Fibroblast of peridontal ligament (primary cell): ENCODE measurements at regions not wholly inside any gene's neighbourhood (a gene's known extent, or its start where the extent isn't known, plus 50 kb on each side); places are given as distances from the start of the nearest gene placed in this dataset.

Experiments
- DNase-seq: peaks from one replicate; pipeline ENCODE4 v3.0.0-alpha.2; 2010; ENCODE audit errors: extremely low read depth

DNA sequence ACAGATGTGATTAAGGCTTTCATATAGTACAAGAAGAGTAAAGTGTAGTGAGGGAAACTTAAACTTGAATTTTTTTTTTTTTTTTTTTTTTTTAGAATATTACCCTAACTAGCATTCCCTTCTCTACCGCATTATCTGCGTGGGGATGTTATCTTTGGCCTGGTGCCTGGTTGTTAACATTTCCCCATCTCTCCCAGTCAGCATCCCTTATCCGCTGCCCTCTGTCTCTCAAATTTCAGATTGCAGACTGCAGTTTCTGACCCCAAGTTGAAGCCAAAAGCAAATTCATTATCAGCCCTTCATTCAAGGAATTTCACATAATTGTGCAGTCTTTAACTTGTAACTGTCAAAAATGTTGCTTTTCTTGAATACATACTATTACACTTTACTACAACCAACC is 353.0 kb downstream of the PLOD2 start:
- DNase-seq, result peak; percentile 35

DNA sequence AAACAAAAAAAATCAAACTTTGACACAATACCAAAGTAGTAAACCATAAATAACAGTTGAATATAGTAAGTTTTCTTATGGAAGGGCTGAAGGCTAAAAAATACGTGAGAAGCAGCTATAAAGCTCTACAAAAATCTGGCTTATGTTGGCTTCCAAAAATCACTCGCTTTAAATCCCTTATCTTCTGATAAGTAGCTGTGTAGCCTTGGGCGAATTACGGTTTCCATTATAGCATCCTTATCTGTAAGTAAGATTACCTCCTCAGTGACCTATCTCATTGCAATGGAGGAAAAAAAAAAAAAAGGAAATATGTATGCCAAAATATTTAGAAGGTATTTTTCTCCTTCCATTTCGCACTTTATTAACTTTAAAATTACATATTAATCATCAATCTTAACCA is 348.6 kb downstream of the PLOD2 start:
- no peak for DNase-seq

DNA sequence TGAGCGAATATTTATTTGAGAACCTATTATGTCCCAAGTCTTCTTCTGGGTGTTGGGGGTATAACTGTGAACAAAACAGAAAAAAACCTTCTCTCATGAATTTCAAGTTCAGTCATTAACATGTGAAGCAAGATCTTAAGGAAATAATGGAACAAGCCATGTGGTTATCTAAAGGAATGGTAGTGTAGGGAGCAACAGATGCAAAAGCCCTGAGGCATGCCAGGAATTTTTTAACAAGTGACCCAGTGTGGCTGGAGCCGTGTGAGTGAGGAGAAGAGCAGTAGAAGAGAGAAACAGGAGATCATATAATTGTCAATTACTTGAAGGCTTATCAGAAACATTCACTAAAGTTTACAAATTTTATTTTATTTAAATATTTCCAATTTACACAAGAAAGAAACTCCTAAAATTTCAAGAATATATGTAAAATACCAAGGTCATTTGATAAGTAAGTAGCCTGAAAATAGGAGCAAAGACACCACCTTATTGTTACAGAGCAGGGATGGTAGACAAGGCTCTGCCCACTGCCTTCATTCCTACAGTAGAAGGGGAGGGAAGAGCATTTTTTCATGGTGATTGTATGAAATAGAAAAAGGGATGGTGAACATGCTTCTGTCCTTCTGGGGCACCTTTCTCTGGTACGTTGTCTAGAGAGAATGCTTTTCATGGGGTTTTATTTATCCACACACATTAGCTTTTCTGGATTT is 345.1 kb downstream of the PLOD2 start:
- no peak for DNase-seq

DNA sequence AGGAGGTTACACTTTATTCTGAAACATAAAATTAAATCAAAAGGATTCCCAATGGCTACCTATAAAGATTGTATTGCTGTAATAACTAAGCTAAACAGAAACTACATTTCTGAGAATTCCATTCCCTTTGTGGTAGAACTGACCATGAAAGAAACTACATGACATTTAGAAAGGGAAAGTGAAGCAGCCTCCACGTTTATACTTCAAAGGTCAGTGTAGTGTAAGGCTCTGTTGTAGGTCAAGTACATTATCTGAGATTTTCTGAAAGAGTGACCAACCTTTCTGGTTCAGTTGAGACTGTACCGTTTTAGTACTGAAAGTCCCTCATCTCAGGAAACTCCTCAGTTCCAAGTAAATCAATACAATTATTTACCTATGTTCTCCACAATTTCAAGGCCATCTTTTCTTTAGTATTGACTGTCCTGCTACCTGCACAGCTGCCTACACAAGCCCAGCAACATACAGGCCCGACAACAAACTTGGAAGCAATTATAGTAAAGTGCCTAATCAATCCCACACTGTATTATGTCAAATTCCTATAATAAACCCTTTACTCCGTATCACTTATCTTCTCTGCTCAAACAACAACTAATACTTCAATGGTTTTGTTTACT is 343.0 kb downstream of the PLOD2 start:
- peak; percentile 10 for DNase-seq

DNA sequence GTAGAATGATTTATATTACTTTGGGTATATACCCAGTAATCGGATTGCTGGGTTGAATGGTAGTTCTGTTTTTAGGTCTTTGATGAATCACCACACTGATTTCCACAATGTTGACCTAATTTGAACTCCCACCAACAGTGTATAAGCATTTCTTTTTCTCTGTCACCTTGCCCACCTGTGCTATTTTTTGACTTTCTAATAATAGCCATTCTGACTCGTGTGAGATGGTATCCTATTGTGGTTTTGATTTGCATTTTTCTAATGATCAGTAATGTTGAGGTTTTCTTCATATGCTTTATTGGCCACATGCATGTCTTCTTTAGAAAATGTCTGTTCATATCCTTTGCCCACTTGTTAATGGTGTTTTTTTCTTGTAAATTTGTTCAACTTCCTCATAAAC is 340.8 kb downstream of the PLOD2 start:
- no peak for DNase-seq

DNA sequence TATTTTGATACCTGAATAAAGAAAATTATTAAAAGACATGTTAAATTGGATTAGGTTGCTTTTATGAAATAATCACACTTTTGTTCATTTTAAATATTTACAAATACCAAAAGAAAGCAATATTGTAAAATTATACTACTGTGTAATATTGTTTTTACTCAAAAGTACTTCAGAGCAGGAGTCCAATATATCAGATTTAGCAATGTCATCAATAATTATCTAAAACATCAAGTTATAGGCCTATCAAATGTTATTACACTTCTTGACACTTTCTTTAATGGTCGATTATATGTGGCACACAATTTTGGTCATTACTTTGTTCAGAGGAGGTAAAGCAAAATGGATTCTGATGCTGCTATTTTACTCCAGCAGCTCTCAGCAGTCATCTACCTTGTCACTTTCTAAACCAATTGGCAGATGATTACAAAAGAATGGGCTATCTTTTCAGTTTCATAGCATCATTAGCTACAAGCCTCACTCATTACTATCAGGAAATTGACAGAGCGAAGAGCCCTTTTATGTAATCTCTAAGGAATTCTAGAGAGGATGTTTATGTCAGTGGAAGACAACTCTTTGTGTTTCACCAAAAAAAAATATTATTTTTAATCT is 318.6 kb downstream of the PLOD2 start:
- DNase-seq, result no peak

DNA sequence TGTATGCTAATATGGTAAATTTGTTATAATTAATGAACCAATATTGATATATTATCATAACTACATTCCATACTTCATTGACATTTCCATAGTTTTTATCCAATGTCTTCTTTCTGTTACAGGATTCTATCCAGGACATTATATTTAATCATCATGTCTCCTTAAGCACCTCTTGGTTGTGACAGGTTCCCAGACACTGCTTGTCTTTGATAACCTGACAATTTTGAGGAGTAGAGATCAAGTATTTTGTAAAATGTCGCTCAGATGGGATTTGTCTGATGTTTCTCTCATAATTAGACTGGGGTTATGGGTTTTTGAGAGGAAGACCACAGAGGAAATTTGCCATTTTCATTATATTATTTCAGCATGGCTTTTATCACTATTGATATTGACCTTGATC is 317.4 kb downstream of the PLOD2 start:
- no peak for DNase-seq

DNA sequence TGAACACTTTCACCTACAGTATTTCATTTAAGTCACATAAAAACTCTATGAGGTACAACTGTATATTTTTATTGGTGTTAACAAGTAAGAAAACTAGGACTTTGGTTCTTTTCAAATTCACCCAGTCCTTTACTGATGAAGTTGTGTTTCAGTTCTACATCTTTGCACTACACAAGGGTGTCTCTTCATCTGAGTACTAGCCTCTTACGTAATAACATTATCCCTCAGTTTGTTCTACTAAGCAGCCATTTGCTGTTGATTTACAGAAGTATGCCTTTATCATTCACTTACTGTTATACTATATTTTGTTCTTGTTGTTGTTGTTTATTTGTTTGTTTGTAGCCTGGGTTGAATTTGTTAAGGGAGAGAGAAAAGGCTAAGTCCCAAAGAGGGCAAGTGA is 311.9 kb downstream of the PLOD2 start:
- peak; percentile 4 for DNase-seq

DNA sequence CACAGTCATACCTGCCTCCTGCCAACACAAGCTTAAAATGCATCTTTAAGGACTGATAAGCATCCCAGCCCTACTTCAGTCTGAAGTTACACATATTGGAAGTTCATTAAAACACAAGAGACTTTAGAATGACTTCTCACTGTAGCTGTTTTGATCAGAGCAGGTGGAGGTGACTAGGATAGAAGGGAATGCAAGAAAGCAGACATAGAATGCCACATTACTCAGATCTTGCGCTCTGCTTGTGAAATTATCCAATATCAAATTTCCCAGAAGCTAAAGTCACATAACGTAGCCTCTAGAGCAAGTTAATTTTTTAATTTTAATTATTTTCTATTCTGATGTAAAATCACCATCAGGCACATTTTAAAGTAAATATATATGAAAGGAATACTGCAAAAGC is 306.5 kb downstream of the PLOD2 start:
- no peak for DNase-seq

DNA sequence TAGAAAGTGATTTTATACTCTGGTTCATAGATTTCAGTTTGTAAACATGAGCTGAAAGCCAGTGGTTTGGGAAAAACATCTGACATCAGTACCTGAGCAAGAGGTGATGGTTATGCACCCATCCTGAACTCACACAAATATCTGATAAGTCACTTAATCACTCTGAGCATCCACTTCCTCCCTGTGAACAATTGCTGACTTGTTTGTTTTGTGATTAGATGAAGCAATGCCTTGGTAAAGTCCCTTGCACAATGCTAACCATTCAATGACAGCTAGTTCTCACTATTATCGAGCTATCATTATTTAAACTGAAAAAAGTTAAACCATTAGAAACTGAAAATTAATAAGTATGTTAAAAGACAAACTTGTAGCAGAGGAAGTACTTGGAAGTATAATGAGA is 303.0 kb downstream of the PLOD2 start:
- DNase-seq, result no peak

DNA sequence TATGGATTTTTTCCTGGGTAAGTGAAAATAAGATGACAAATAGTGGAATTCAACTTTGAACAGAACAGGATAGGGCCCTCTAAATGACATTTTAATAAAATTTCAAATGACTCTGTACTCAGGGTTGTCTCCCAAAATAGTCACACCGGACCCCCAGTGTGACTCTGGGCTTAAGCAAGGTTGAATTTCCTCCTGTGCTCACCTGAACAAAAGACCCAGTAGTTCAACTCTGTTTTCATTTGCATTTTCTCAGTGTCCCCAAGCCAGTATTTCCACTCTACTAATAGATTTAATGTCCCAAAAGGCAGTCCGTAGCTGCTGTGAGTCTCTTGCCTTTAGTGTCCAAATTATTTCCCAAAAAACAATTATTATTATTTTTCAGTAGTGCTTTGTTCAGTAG is 296.6 kb downstream of the PLOD2 start:
- DNase-seq, result no peak

DNA sequence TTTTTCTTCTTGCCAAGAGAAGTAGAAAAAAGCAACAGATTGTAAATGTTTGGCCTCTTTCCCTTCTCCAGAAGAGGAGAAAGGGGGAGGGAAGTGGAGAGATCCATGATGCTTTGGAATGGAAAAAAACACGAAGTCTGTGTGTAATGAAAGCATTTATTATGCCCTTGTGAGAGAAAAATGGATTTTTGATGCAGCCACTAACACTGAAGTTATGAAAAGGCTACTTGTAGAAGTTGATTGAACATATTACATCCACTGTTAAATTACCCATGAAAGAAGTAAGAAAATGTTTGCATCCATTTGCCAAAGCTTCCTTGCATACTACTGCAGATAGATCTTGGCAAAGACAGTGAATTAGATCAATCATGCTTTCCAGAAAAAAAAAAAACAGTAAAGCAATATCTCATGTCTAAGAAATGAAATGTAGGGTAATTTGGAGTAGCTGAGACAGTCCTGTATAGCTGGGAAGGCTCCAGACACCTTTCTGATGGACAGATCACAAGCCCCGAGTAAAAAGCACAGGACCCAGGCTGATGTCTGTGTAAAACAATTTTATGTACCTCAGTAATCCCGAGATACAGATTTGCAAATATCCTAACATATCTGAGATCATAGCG is 295.5 kb downstream of the PLOD2 start:
- DNase-seq, result no peak

DNA sequence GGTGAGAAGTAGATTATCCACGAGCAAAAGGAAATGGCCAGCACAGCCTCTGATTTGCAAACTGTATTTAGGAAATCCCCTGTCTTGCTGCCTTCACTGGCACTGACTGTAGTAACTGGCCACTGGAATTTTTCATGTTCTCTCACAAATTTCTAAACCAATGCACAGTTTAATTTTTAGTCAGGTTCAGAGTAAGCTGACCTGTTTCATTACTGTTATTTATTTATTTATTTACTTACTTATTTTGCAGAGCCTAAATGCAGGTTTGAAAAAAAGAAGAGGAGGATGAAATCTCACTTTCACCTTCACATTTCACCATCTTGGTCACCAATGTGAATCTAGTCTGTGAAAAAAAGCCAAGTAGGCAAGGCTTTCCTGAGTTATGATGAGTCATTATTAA is 291.0 kb downstream of the PLOD2 start:
- DNase-seq, result no peak

DNA sequence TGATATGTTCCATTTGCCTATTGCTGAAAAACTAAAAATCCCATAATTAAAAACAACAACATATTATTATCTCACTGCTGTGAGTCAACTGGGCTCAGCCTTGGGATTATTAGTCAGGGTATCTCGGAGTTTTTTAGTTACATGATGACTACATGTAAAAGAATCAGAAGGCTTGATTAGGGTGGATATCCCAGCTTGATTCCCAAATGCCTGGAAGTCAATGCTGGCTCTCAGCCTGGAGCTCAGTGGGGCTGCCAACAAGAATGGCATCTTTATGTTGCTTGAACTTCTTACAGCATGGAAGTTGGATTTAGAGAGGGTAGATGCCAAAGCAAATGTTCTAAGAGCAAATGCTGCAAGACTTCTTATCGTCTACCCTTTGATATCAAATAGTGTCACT is 278.5 kb downstream of the PLOD2 start:
- peak; percentile 89 for DNase-seq

DNA sequence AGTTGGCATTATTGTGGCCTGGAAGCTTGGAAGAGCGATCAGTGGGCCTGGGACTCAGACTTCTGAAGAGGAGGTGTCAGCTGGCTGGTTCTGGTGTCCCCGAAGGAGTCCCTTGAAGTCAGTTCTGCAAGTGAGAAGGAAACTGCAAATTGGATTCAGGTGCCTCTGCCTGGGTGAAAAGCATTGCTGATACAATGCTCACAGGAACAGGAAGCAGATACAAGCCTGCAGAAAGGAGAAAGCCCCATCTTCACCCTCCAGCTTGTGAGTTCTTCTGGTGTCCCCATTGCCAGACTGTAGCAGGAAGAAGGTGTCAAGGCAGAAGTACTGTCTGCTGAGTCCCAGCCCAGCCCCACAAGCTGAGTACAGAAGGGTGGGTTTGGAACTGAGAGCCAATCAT is 271.3 kb downstream of the PLOD2 start:
- DNase-seq, result no peak

DNA sequence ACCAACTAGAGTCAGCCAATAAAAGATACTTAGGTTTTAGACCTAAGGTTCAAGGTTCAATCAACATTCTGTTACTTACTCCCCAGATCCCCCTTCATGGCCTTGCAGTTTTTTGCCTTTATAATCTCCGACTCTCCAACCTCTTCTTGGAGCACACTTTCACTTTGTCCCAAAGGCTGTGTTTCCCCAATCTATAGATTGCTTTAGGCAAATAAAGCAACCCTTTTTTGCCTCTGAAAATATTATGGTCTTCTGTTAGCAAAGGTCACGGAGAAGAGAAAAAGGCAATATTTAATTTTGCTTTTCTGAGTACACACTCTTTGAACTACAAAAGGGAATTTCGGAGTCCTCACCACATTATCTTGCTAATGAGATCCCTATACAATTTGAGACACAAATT is 268.1 kb downstream of the PLOD2 start:
- no peak for DNase-seq

DNA sequence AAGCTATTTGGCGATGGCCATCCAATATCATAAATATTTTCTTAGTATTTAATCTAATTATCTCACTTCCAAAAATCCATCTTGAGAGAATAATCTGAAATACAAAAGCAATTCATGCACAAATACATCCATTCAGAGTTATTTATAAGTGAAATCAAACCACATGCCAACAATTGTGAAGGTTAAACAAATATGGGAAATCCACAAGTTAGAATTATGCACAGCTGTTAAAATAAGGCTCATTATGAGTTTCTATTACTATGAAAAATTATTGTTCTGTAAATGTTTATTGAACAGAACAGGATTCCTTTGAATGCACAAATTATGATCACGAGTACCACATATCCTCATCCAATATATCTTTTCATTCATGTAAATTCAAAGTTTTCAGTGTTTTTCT is 267.7 kb downstream of the PLOD2 start:
- no peak for DNase-seq

DNA sequence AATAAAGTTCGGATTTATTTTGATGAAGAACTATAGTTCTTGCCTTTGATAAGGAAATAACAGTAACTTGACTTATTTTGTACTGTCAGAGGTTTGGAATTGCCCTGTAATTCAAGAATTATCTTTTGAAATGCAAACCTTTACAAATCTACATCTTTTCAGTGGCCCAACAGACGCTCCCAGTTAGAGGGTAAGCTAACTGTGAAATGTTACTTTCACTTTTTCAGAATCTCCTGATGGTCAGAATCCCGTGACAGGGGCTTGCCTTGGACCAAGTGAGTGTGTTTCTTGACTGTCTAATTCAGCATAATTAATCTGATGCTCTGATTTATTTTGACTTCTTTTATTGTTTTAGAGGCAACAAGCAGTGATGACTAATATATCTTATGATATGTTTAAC is 262.5 kb downstream of the PLOD2 start:
- DNase-seq, result peak; percentile 51

DNA sequence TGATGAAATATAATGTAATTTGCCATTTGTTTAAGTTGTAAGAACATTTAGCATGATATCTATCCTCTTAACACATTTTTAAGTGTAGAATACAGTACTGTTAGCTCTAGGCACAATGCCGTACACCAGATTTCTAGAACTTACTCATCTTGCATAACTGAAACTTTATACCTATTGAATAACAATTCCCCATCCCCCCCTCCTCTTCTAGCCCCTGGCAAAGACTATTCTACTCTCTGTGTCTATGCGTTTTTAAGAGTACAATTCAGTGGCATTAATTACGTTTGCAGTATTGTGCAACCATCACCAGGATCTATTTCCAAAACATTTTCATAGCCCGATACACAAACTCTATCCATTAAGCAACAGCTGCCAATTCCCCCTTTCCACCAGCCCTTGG is 261.7 kb downstream of the PLOD2 start:
- DNase-seq, result peak; percentile 31

DNA sequence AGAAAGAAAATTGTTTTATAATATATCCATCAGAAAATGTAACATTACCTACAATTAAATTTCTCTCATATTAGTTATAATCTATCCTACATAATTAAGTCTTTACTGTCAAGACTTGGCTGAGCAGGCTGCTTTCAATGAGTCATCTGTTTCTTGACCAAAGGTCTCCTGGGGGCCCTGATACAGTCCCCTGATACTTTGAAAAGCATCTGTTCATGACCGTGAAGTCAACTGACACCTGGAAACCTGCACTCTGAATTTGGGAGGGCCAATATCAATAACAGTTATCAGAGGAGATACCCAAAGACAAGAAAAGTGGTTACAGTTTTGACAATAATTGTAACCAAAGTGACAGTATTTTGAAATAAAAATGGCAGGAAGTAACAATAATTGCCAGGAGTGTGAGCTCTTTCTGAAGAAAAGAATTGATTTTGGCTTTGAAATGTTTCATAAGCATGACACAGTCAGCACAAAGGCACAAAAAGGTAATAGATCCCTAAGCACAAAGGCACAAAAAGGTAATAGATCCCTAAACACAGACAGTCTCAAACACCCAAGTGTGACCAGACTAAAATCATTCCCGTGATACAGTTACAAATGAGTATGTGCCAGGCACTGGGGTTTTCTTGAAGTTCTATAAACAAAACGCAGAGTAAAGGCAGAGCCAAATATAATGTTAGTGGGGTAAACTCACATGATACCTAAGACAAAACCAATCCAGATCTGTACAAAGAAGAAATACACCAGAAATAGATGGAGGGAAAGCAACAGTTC is 260.7 kb downstream of the PLOD2 start:
- DNase-seq, result no peak

DNA sequence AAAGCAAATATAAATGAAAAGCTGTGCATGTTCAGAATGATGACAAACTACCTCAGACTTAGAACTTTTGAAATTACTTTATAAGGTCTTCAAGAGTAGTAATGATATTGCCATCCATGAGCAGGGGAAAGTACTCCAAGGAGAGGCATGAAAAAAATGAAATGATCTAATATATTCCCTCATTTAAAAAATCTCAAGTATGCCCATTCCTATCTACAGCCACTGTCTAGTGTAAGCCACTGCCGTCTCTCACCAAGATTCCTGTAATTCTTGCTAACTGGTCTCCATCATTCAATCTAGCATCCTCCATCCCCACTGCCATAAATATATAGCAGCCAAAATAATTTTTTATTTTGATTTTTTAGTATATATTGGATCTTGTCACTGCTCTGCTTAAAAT is 258.8 kb downstream of the PLOD2 start:
- DNase-seq, result no peak

DNA sequence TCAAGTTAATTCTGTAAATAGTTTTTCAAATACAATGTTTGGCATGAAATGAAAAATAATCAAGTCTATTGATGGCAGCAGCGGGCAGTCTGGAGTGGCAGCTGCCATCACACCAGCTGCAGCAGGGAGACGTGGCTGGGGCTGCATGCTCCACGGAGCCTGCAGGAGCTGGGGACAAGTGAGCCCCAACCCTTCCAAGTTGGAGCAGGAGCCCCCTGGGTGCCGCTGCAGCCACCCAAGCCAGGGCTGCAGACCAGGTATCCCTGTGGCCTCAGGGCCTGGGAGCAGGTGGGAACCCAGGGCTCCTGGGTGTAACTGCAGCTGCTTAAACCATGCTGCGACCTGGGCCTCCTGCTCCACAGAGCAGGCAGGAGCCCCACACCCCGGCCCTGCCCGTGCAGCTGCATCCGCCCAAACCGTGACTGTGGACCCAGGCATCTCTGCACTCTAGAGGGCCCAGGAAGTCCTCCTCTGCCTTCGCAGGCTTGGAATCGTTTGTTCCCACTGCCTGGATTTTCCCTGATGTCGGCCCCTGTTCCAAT is 257.4 kb downstream of the PLOD2 start:
- DNase-seq, result no peak
